HepG2 (cell line): ENCODE measurements at regions not wholly inside any gene's neighbourhood (a gene's known extent, or its start where the extent isn't known, plus 50 kb on each side); places are given as distances from the start of the nearest gene placed in this dataset.

Experiments
- ATAC-seq: fragments of 200-7000 bp; cut with Tn5 transposase; 3 replicates; pipeline ENCODE4 v1.9.1; 2020; ENCODE audit warnings: mild to moderate bottlenecking, moderate library complexity
- BruUV-seq: library from RNA; stranded (reverse); fragments of 400-500 nt; replicated peaks from 2 replicates; lab custom pipeline; 2021; lab: Mats Ljungman, UMichigan
- CTCF ChIA-PET: fragments of 300-600 bp; formaldehyde crosslinking; extraction: SDS; loops from one replicate; lab custom pipeline; 2021; ENCODE audit warnings: low total read pairs, inconsistent platforms, low intra/inter-chr PET ratio; lab: Yijun Ruan, JAX
- POLR2A ChIA-PET: fragments of 350-600 bp; sonication (Branson Sonifier 250); formaldehyde crosslinking; loops from one replicate; lab custom pipeline; 2020; ENCODE audit warnings: antibody characterized with exemption, inconsistent platforms; lab: Yijun Ruan, JAX
- DNase-seq: peaks from one replicate; pipeline ENCODE4 v3.0.0-alpha.2; 2015; ENCODE audit warnings: low spot score
- FAIRE-seq: peaks from 3 replicates; lab custom pipeline; 2011; peaks lifted over from hg19 to GRCh38; lab: Jason Lieb, UNC
- H2AFZ ChIP-seq: one replicate; pipeline ENCODE4 v1.6.1; 2011; ENCODE audit warnings: low read length, inconsistent platforms
- H3K27ac ChIP-seq: fragments of 300-600 bp; 3 replicates; pipeline ENCODE4 v1.8.0; 2011; ENCODE audit warnings: mixed run types, mild to moderate bottlenecking, mixed read lengths, low read length, inconsistent platforms; ENCODE audit not compliant: insufficient read depth; ENCODE audit errors: extremely low read length
- H3K27me3 ChIP-seq, 2 experiments: fragments of 200-600 bp in 1 of 2; 2 replicates in 1 of 2; 3 replicates in 1 of 2; pipeline versions ENCODE4 v1.6.0 to v1.8.0; 2011; ENCODE audit warnings: low read length in 2 of 2, mild to moderate bottlenecking in 2 of 2, moderate library complexity in 2 of 2, inconsistent platforms in 1 of 2; ENCODE audit not compliant: insufficient read depth in 2 of 2, control insufficient read depth in 1 of 2
- H3K36me3 ChIP-seq, 2 experiments: fragments of 200-600 bp in 1 of 2; replicated peaks in 1 of 2; 2 replicates in 1 of 2; 3 replicates in 1 of 2; pipeline versions ENCODE4 v1.5.1 to v1.8.0; 2011; ENCODE audit warnings: low read length in 2 of 2, inconsistent platforms in 1 of 2; ENCODE audit not compliant: insufficient read depth in 2 of 2, control insufficient read depth in 1 of 2
- H3K4me1 ChIP-seq: 2 replicates; pipeline ENCODE4 v1.5.1; 2012; ENCODE audit warnings: low read length, inconsistent platforms; ENCODE audit not compliant: insufficient read depth
- H3K4me2 ChIP-seq: 2 replicates; pipeline ENCODE4 v1.6.0; 2011; ENCODE audit warnings: low read depth, low read length, inconsistent platforms
- H3K4me3 ChIP-seq, 3 experiments: fragments of 200-600 bp in 1 of 3; sonication (generic), shearing (Covaris generic) in 1 of 3; replicated peaks in 1 of 3; 2 replicates each; pipeline ENCODE4 v1.5.1; 2011 to 2016; ENCODE audit warnings: low read length in 3 of 3, inconsistent platforms in 2 of 3, low read depth in 2 of 3, mild to moderate bottlenecking in 2 of 3, control low read depth in 1 of 3, mixed read lengths in 1 of 3; ENCODE audit not compliant: insufficient read depth in 1 of 3
- H3K79me2 ChIP-seq: one replicate; pipeline ENCODE4 v1.6.1; 2011; ENCODE audit warnings: low read length, inconsistent platforms; ENCODE audit not compliant: insufficient read depth
- H3K9ac ChIP-seq: 2 replicates; pipeline ENCODE4 v1.6.0; 2011; ENCODE audit warnings: mild to moderate bottlenecking, low read depth, low read length, inconsistent platforms; ENCODE audit not compliant: insufficient read depth
- H3K9me3 ChIP-seq: 2 replicates; pipeline ENCODE4 v1.5.1; 2012; ENCODE audit warnings: mild to moderate bottlenecking, low read length
- H4K20me1 ChIP-seq: 2 replicates; pipeline ENCODE4 v1.6.0; 2011; ENCODE audit warnings: inconsistent platforms, mild to moderate bottlenecking, low read length, moderate library complexity; ENCODE audit not compliant: insufficient read depth
- AGO1 ChIP-seq: fragments of 200-400 bp; formaldehyde crosslinking; IDR thresholded peaks from 2 replicates; pipeline ENCODE4 v1.6.1; 2017; ENCODE audit warnings: mild to moderate bottlenecking, low read depth, low read length, moderate library complexity; ENCODE audit not compliant: poor library complexity, severe bottlenecking
- ATF7 ChIP-seq, 2 experiments: fragments of 450-650 bp in 1 of 2; sonication (generic) in 1 of 2; formaldehyde crosslinking in 1 of 2; IDR thresholded peaks; 2 replicates each; pipeline versions ENCODE4 v1.4.0 to v1.6.1; 2016 to 2020; ENCODE audit warnings: antibody characterized with exemption in 1 of 2, mild to moderate bottlenecking in 1 of 2, missing genetic modification reagents in 1 of 2
- CTCF ChIP-seq: sonication (generic); formaldehyde crosslinking; IDR thresholded peaks from 2 replicates; pipeline ENCODE4 v1.5.0; 2020; ENCODE audit warnings: mild to moderate bottlenecking, missing genetic modification reagents, moderate library complexity
- KAT8 ChIP-seq: IDR thresholded peaks from 2 replicates; pipeline ENCODE4 v1.6.1; 2016; ENCODE audit warnings: missing genetic modification reagents, missing compliant biosample characterization
- MAFK ChIP-seq, 2 experiments: IDR thresholded peaks in 1 of 2; conservative IDR thresholded peaks in 1 of 2; 2 replicates each; pipeline ENCODE4 v1.6.1; 2011; ENCODE audit warnings: improper control_type of control experiment in 2 of 2, low read length in 2 of 2
- MTA1 ChIP-seq: sonication (generic); formaldehyde crosslinking; IDR thresholded peaks from 2 replicates; pipeline ENCODE4 v1.4.0; 2020; ENCODE audit warnings: missing genetic modification reagents, mild to moderate bottlenecking, borderline replicate concordance
- SMAD3 ChIP-seq: sonication (generic); formaldehyde crosslinking; IDR thresholded peaks from 2 replicates; pipeline ENCODE4 v1.4.0; 2020; ENCODE audit warnings: missing genetic modification reagents
- SRY ChIP-seq: sonication (generic); formaldehyde crosslinking; IDR thresholded peaks from 2 replicates; pipeline ENCODE4 v1.8.0; 2022; ENCODE audit warnings: mild to moderate bottlenecking, missing genetic modification reagents
- ZBTB42 ChIP-seq: sonication (generic); formaldehyde crosslinking; IDR thresholded peaks from 2 replicates; pipeline ENCODE4 v1.5.0; 2020; ENCODE audit warnings: mild to moderate bottlenecking, missing genetic modification reagents
- ZC3H4 ChIP-seq: sonication (generic); formaldehyde crosslinking; IDR thresholded peaks from 2 replicates; pipeline ENCODE4 v1.4.0; 2020; ENCODE audit warnings: missing genetic modification reagents, borderline replicate concordance
- ZFP36 ChIP-seq: fragments of 150-350 bp; IDR thresholded peaks from 2 replicates; pipeline ENCODE4 v1.6.1; 2018; ENCODE audit warnings: borderline replicate concordance, low read length, low read depth; ENCODE audit not compliant: partially characterized antibody
- ZNF546 ChIP-seq: sonication (generic); formaldehyde crosslinking; conservative IDR thresholded peaks from 2 replicates; pipeline ENCODE4 v1.8.1; 2023; ENCODE audit warnings: mild to moderate bottlenecking, missing genetic modification reagents
- ZNF737 ChIP-seq: sonication (generic); formaldehyde crosslinking; IDR thresholded peaks from 2 replicates; pipeline ENCODE4 v1.5.0; 2020; ENCODE audit warnings: missing genetic modification reagents, mild to moderate bottlenecking, borderline replicate concordance
- ZSCAN5A ChIP-seq: sonication (generic); formaldehyde crosslinking; IDR thresholded peaks from 2 replicates; pipeline ENCODE4 v1.8.0; 2022; ENCODE audit warnings: mild to moderate bottlenecking, missing genetic modification reagents, borderline replicate concordance
- WGBS: methylation state at CpG from one replicate; pipeline ENCODE4 v1.1.6; 2017; ENCODE audit warnings: low lambda C conversion rate; 5-methylcytosine and 5-hydroxymethylcytosine counted together
- in situ Hi-C: cut with HindIII; loops from 2 replicates; pipeline ENCODE4 v1.10.0; 2017; ENCODE audit warnings: low pct_unique_long_range_greater_than_20kb; ENCODE audit not compliant: extremely low pct_ligation_motif_present
- intact Hi-C: fragments of 100-400 bp; cut with micrococcal nuclease; formaldehyde crosslinking; loops from one replicate; pipeline ENCODE4 v1.10.0; 2022; ENCODE audit not compliant: unreplicated experiment

DNA sequence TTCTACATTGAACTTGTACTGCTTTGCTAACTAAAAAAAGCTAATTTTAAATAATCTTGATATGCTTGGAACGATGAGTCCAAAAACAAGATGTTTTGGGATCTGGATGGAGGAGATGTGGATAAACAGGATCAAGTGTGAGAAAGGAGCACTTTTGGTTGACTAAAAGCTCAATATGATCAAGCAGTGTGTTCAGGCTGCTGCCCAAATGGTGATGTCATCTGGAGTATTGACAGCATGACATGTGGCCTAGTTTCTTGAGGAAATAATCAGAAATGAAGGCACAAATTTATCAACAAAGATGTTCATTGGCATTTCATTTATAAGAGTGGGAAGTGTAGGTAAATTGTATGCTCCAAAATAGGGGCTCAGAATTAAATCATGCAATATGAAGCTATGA lies 161.2 kb downstream of the SOX2 start:
- ChIA-PET POLR2A (no interaction called here), CTCF (no interaction called here)
- H3K4me3 ChIP-seq, result no peak overlapping the region
- no peaks in the 10 kb centered on the region for H3K27me3 ChIP-seq
- no peak overlapping the region for H2AFZ ChIP-seq
- H3K9ac ChIP-seq, result no peak overlapping the region
- no peak overlapping the region for H3K27ac ChIP-seq
- FAIRE-seq, result no peak
- no peaks in the 10 kb centered on the region for H3K4me1 ChIP-seq
- TF ChIP-seq MAFK (conservative IDR thresholded peaks at IDR 0.05 in 1 of 2, IDR thresholded peaks at IDR 0.05 in 1 of 2; ENCODE audit: low read length in 2 of 2), result no peak
- TF ChIP-seq ZNF546, result no peak
- no peak for TF ChIP-seq AGO1
- TF ChIP-seq ATF7 (IDR thresholded peaks at IDR 0.05), result peak; percentile 59
- no peak for TF ChIP-seq ATF7 (CRISPR knock-in tag; IDR thresholded peaks at IDR 0.05)
- TF ChIP-seq SMAD3, result no peak
- no peaks in the 10 kb centered on the region for H3K9me3 ChIP-seq
- H3K79me2 ChIP-seq, result no peaks in the 10 kb centered on the region
- no peak for DNase-seq
- no peaks in the 10 kb centered on the region for H4K20me1 ChIP-seq
- intact Hi-C loops, result no loop called here
- in situ Hi-C loops, result no loop called here
- no peak for ATAC-seq
- H3K4me2 ChIP-seq, result no peak overlapping the region
- H3K36me3 ChIP-seq, result no peaks in the 10 kb centered on the region
- 56% methylated on average over 1 of the region's 1 CpG for WGBS
- BruUV-seq, result no TSS peak

DNA sequence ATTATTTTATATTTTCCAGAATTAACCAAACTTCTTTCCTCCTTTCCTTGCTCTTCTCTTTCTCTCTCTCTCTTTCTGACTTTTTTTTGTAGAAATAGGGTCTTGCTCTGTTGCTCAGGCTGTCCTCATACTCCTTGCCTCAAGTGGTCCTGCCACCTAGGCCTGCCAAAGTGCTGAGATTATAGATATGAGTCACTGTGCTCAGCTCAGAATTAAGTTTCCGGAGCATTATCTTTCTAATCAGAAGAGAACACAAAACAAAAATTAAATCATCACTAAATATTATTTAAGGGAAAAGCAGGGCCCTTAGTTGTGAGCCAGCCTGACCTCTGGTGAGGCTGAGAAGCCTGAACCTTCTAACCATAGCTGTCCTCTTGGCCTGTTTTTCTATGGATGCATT lies 168.2 kb downstream of the SOX2 start:
- ATAC-seq (no peak), DNase-seq (no peak), FAIRE-seq (no peak)
- POLR2A ChIA-PET, result no interaction called here
- H3K36me3 ChIP-seq, result no peaks in the 10 kb centered on the region
- H3K4me1 ChIP-seq, result no peaks in the 10 kb centered on the region
- no peaks in the 10 kb centered on the region for H3K9me3 ChIP-seq
- no peaks in the 10 kb centered on the region for H3K27me3 ChIP-seq
- H3K79me2 ChIP-seq, result no peaks in the 10 kb centered on the region
- in situ Hi-C loops (no loop called here), intact Hi-C loops (no loop called here)
- H3K4me2 ChIP-seq, result no peak overlapping the region
- H3K27ac ChIP-seq, result no peak overlapping the region
- no TSS peak for BruUV-seq
- CTCF ChIA-PET, result no interaction called here
- no peaks in the 10 kb centered on the region for H4K20me1 ChIP-seq
- no peak overlapping the region for H3K9ac ChIP-seq
- H2AFZ ChIP-seq, result no peak overlapping the region
- no peak overlapping the region for H3K4me3 ChIP-seq
- WGBS, result 36% methylated on average over 1 of the region's 1 CpG
- TF ChIP-seq ZFP36, result no peak
- no peak for TF ChIP-seq KAT8 (CRISPR knock-in tag)
- no peak for TF ChIP-seq ZSCAN5A (CRISPR knock-in tag)
- no peak for TF ChIP-seq CTCF (CRISPR knock-in tag)
- TF ChIP-seq ZBTB42 (CRISPR knock-in tag), result no peak
- TF ChIP-seq ZNF737 (CRISPR knock-in tag), result no peak
- TF ChIP-seq MTA1 (CRISPR knock-in tag), result no peak
- TF ChIP-seq SRY, result no peak
- no peak for TF ChIP-seq ZC3H4 (CRISPR knock-in tag)
